ENCODE measurements at regions not wholly inside any gene's neighbourhood (a gene's known extent, or its start where the extent isn't known, plus 50 kb on each side); places are given as distances from the start of the nearest gene placed in this dataset.

GRCh38 chr9:71544464-71544863 is 223.8 kb downstream of the CEMIP2 start:
- peaks cover 15% of the 10 kb centered on the region; the same call in 1 of the 2 replicates for H4K20me1 ChIP-seq (ENCODE audit: insufficient read depth, low read length)
- no peak overlapping the region for H3K27ac ChIP-seq (ENCODE audit: low read length)
- no peaks in the 10 kb centered on the region for H3K79me2 ChIP-seq (ENCODE audit: low read length)
- peaks cover 70% of the 10 kb centered on the region for H3K27me3 ChIP-seq (ENCODE audit: low read depth, low read length)
- no peak overlapping the region for H3K9ac ChIP-seq (ENCODE audit: low read length)
- H2AFZ ChIP-seq (ENCODE audit: low read depth, low read length), result no peak overlapping the region
- H3K36me3 ChIP-seq (replicated peaks; ENCODE audit: low read depth, low read length), result no peaks in the 10 kb centered on the region
- H3K9me3 ChIP-seq (ENCODE audit: insufficient read depth, low read length), result no peaks in the 10 kb centered on the region
- H3K4me1 ChIP-seq (ENCODE audit: low read length), result peaks cover 18% of the 10 kb centered on the region
- no peak overlapping the region for H3K4me3 ChIP-seq (ENCODE audit: low read length)
- H3K4me2 ChIP-seq (ENCODE audit: low read length), result 0 out of 2 replicates have a peak overlapping the region, but pooled peaks have one; percentile 16
- TF ChIP-seq CTCF (IDR thresholded peaks at IDR 0.05; ENCODE audit: low read depth, low read length) (no peak), EZH2phosphoT487 (IDR thresholded peaks at IDR 0.05; ENCODE audit: low read depth) (no peak)

GRCh38 chr9:71541436-71541835 is 226.9 kb downstream of the CEMIP2 start:
- H3K4me3 ChIP-seq (ENCODE audit: low read length), result no peak overlapping the region
- no peaks in the 10 kb centered on the region for H3K9me3 ChIP-seq (ENCODE audit: insufficient read depth, low read length)
- no peak overlapping the region for H3K4me2 ChIP-seq (ENCODE audit: low read length)
- H3K27ac ChIP-seq (ENCODE audit: low read length), result no peak overlapping the region
- H3K79me2 ChIP-seq (ENCODE audit: low read length), result no peaks in the 10 kb centered on the region
- no peak for TF ChIP-seq EZH2phosphoT487 (IDR thresholded peaks at IDR 0.05; ENCODE audit: low read depth)
- TF ChIP-seq CTCF (IDR thresholded peaks at IDR 0.05; ENCODE audit: low read depth, low read length), result no peak
- H3K9ac ChIP-seq (ENCODE audit: low read length), result no peak overlapping the region
- peaks cover 60% of the 10 kb centered on the region for H3K27me3 ChIP-seq (ENCODE audit: low read depth, low read length)
- H4K20me1 ChIP-seq (ENCODE audit: insufficient read depth, low read length), result peaks cover 9% of the 10 kb centered on the region; the same call in 1 of the 2 replicates
- H3K4me1 ChIP-seq (ENCODE audit: low read length), result peaks cover 8% of the 10 kb centered on the region
- H2AFZ ChIP-seq (ENCODE audit: low read depth, low read length), result no peak overlapping the region
- H3K36me3 ChIP-seq (replicated peaks; ENCODE audit: low read depth, low read length), result no peaks in the 10 kb centered on the region

GRCh38 chr9:71524996-71525580 is 243.2 kb downstream of the CEMIP2 start:
- H3K9ac ChIP-seq (ENCODE audit: low read length), result no peak overlapping the region
- no peak overlapping the region for H3K4me3 ChIP-seq (ENCODE audit: low read length)
- no peak for TF ChIP-seq EZH2phosphoT487 (IDR thresholded peaks at IDR 0.05; ENCODE audit: low read depth)
- no peak for TF ChIP-seq CTCF (IDR thresholded peaks at IDR 0.05; ENCODE audit: low read depth, low read length)

GRCh38 chr9:71524516-71524915 is 243.8 kb downstream of the CEMIP2 start:
- Histone ChIP-seq H3K79me2 (ENCODE audit: low read length) (no peaks in the 10 kb centered on the region), H3K4me3 (ENCODE audit: low read length) (no peak overlapping the region), H3K36me3 (replicated peaks; ENCODE audit: low read depth, low read length) (no peaks in the 10 kb centered on the region), H3K27me3 (ENCODE audit: low read depth, low read length) (peaks cover 43% of the 10 kb centered on the region), H2AFZ (ENCODE audit: low read depth, low read length) (no peak overlapping the region), H3K4me1 (ENCODE audit: low read length) (peaks cover 12% of the 10 kb centered on the region), H4K20me1 (ENCODE audit: insufficient read depth, low read length) (no peaks in the 10 kb centered on the region), H3K27ac (ENCODE audit: low read length) (no peak overlapping the region), H3K9me3 (ENCODE audit: insufficient read depth, low read length) (no peaks in the 10 kb centered on the region), H3K4me2 (ENCODE audit: low read length) (peak overlapping the region; percentile 28), H3K9ac (ENCODE audit: low read length) (no peak overlapping the region)
- TF ChIP-seq EZH2phosphoT487 (IDR thresholded peaks at IDR 0.05; ENCODE audit: low read depth) (no peak), CTCF (IDR thresholded peaks at IDR 0.05; ENCODE audit: low read depth, low read length) (no peak)

More at GRCh38 chr9:71524996-71525580, 243.2 kb downstream of the CEMIP2 start:
- peak overlapping the region; percentile 28 for H3K4me2 ChIP-seq (ENCODE audit: low read length)
- peaks cover 48% of the 10 kb centered on the region for H3K27me3 ChIP-seq (ENCODE audit: low read depth, low read length)
- H2AFZ ChIP-seq (ENCODE audit: low read depth, low read length), result no peak overlapping the region
- H3K27ac ChIP-seq (ENCODE audit: low read length), result no peak overlapping the region
- H3K9me3 ChIP-seq (ENCODE audit: insufficient read depth, low read length), result no peaks in the 10 kb centered on the region
- no peaks in the 10 kb centered on the region for H3K36me3 ChIP-seq (replicated peaks; ENCODE audit: low read depth, low read length)
- H4K20me1 ChIP-seq (ENCODE audit: insufficient read depth, low read length), result no peaks in the 10 kb centered on the region
- no peaks in the 10 kb centered on the region for H3K79me2 ChIP-seq (ENCODE audit: low read length)
- H3K4me1 ChIP-seq (ENCODE audit: low read length), result peaks cover 12% of the 10 kb centered on the region

Data from OCI-LY3 (cell line).